Activated CD8-positive, alpha-beta memory T cell treated with anti-CD3 and anti-CD28 coated beads, Interleukin-2, amount 10 ng/mL, durations not matched to agents 7 days and 5 days (primary cell): ENCODE measurements at regions not wholly inside any gene's neighbourhood (a gene's known extent, or its start where the extent isn't known, plus 50 kb on each side); places are given as distances from the start of the nearest gene placed in this dataset.
"Not testable (repeated sequence)": the region's sequence is repeated elsewhere in the genome, so short reads cannot be mapped to it uniquely, and the experiment has no call there.

Source experiments
- ATAC-seq: fragments of 150-1000 bp; cut with Tn5 transposase; one replicate; pipeline ENCODE4 v1.10.0; 2021; ENCODE audit warnings: moderate library complexity
- CTCF ChIA-PET: fragments of 350-600 bp; sonication (Branson Sonifier 250); formaldehyde crosslinking; loops from one replicate; lab custom pipeline; 2021; ENCODE audit warnings: antibody characterized with exemption; lab: Charles Lee
- DNase-seq: peaks from one replicate; pipeline ENCODE4 v3.0.0-alpha.2; 2020
- H3K27ac Mint-ChIP-seq: one replicate; pipeline ENCODE4 v1.8.0; 2021; ENCODE audit warnings: mild to moderate bottlenecking, mixed read lengths
- H3K27me3 Mint-ChIP-seq: one replicate; pipeline ENCODE4 v1.8.0; 2021; ENCODE audit warnings: mixed read lengths
- H3K36me3 Mint-ChIP-seq: one replicate; pipeline ENCODE4 v1.8.0; 2021; ENCODE audit warnings: mild to moderate bottlenecking, mixed read lengths
- H3K4me1 Mint-ChIP-seq: one replicate; pipeline ENCODE4 v1.8.0; 2021; ENCODE audit warnings: mixed read lengths
- H3K4me3 Mint-ChIP-seq: one replicate; pipeline ENCODE4 v1.8.0; 2021; ENCODE audit warnings: mild to moderate bottlenecking, moderate library complexity, mixed read lengths
- H3K9me3 Mint-ChIP-seq: one replicate; pipeline ENCODE4 v1.8.0; 2022; ENCODE audit warnings: low read depth, mixed read lengths

- Mint-ChIP-seq H3K4me3 (no peak overlapping the region), H3K36me3 (no peaks in the 10 kb centered on the region), H3K27ac (no peak overlapping the region), H3K27me3 (peaks cover 7% of the 10 kb centered on the region), H3K4me1 (no peaks in the 10 kb centered on the region), H3K9me3 (peaks cover 3% of the 10 kb centered on the region)
- CTCF ChIA-PET, result no interaction called here
- DNase-seq (no peak), ATAC-seq (no peak)
Measured at GRCh38 chr12:91455321-91455720, 272.7 kb upstream of the DCN start.

GRCh38 chr12:91454179-91454578 is 271.6 kb upstream of the DCN start:
- H3K4me1 Mint-ChIP-seq, result no peaks in the 10 kb centered on the region
- CTCF ChIA-PET, result no interaction called here
- DNase-seq, result no peak
- ATAC-seq, result no peak
- no peak overlapping the region for H3K27ac Mint-ChIP-seq
- peaks cover 7% of the 10 kb centered on the region for H3K27me3 Mint-ChIP-seq
- H3K36me3 Mint-ChIP-seq, result no peaks in the 10 kb centered on the region
- peaks cover 3% of the 10 kb centered on the region for H3K9me3 Mint-ChIP-seq
- no peak overlapping the region for H3K4me3 Mint-ChIP-seq

- H3K9me3 Mint-ChIP-seq, H3K4me1 Mint-ChIP-seq, ATAC-seq, CTCF ChIA-PET, H3K27me3 Mint-ChIP-seq, DNase-seq, H3K36me3 Mint-ChIP-seq, H3K4me3 Mint-ChIP-seq, H3K27ac Mint-ChIP-seq: not testable (repeated sequence)
Measured at GRCh38 chr12:91452464-91452863, 269.8 kb upstream of the DCN start.

- H3K27me3 Mint-ChIP-seq, result peaks cover 2% of the 10 kb centered on the region
- no peak for ATAC-seq
- no peaks in the 10 kb centered on the region for H3K36me3 Mint-ChIP-seq
- peaks cover 6% of the 10 kb centered on the region for H3K4me1 Mint-ChIP-seq
- H3K9me3 Mint-ChIP-seq, result no peaks in the 10 kb centered on the region
- CTCF ChIA-PET, result interaction anchor here (0.6 kb wide), 1 partner anchor 774 kb away, joined by 3 read pairs; no protein-coding TSS in a partner anchor
- no peak overlapping the region for H3K27ac Mint-ChIP-seq
- no peak for DNase-seq
- H3K4me3 Mint-ChIP-seq, result no peak overlapping the region
Measured at GRCh38 chr12:91441993-91442952, 259.7 kb upstream of the DCN start.

DNA sequence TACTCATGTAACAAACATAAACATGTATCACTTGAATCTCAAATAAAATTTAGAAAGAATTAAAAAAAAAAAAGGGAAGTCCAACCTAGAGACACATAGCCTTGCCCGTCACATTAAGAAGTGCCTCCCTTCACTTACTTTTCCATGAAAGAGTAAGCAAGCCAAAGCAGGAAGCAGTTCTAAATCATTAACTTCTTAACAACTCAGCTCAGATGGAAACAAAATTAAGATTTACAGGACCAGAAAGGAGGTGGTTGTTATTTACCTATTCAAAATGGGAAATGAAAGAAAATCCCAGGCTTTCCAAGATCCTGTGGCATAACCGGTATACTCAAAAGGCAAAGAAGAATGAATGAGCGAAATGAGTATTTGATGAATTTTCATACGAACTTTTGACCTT is 258.6 kb upstream of the DCN start:
- no peaks in the 10 kb centered on the region for H3K9me3 Mint-ChIP-seq
- H3K27ac Mint-ChIP-seq, result no peak overlapping the region
- peaks cover 6% of the 10 kb centered on the region for H3K4me1 Mint-ChIP-seq
- no peak overlapping the region for H3K4me3 Mint-ChIP-seq
- H3K36me3 Mint-ChIP-seq, result no peaks in the 10 kb centered on the region
- ATAC-seq, result no peak
- no peak for DNase-seq
- H3K27me3 Mint-ChIP-seq, result peaks cover 2% of the 10 kb centered on the region
- CTCF ChIA-PET, result no interaction called here

- Mint-ChIP-seq H3K36me3 (no peaks in the 10 kb centered on the region), H3K4me3 (no peak overlapping the region), H3K9me3 (no peaks in the 10 kb centered on the region), H3K27ac (no peak overlapping the region), H3K4me1 (peaks cover 11% of the 10 kb centered on the region), H3K27me3 (no peaks in the 10 kb centered on the region)
- DNase-seq (no peak), ATAC-seq (no peak)
- CTCF ChIA-PET, result no interaction called here
Measured at GRCh38 chr12:91434081-91434480, 251.5 kb upstream of the DCN start.

DNA sequence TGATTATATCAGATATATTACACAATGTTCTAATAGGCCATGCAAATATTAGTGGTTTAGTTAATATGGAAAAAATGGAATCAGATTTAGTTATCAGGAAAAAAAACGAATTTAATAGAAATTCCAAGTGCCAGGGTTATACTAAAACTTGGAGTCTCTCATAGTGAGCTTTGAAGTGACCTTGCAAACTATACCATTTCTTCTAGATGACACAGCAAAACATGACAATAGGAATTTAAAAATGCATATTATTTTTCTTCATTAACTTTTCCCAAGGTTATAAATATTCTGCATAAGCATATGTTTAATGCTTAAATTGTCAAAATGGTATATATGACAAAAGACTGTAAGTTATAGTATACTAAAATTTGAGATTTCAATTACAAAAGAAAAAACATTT is 250.1 kb upstream of the DCN start:
- ATAC-seq, result no peak
- H3K27me3 Mint-ChIP-seq, result no peaks in the 10 kb centered on the region
- H3K27ac Mint-ChIP-seq, result no peak overlapping the region
- no peak for DNase-seq
- no peaks in the 10 kb centered on the region for H3K9me3 Mint-ChIP-seq
- peaks cover 5% of the 10 kb centered on the region for H3K4me1 Mint-ChIP-seq
- no peaks in the 10 kb centered on the region for H3K36me3 Mint-ChIP-seq
- CTCF ChIA-PET, result no interaction called here
- no peak overlapping the region for H3K4me3 Mint-ChIP-seq

DNA sequence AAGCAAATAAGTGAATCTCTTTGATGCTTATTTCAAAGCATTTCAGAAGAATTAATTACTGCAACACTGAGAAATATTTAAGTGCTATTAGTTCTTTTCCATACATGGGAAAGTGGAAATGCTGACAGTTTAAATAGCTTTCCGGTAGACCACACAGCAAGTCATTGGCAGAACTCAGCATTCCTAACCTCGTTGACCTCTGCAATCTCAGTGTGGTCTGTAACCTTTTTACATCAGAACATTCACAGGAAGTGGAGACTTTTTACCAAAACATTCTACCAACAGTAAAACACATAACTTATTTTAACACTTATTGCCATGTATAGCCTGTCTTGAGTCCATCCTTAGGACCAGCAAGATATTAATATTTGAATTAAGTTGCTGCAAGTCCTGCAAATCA is 249.5 kb upstream of the DCN start:
- CTCF ChIA-PET, result no interaction called here
- Mint-ChIP-seq H3K9me3 (no peaks in the 10 kb centered on the region), H3K27ac (no peak overlapping the region), H3K27me3 (no peaks in the 10 kb centered on the region), H3K4me3 (no peak overlapping the region), H3K4me1 (peaks cover 5% of the 10 kb centered on the region), H3K36me3 (no peaks in the 10 kb centered on the region)
- ATAC-seq (no peak), DNase-seq (no peak)

DNA sequence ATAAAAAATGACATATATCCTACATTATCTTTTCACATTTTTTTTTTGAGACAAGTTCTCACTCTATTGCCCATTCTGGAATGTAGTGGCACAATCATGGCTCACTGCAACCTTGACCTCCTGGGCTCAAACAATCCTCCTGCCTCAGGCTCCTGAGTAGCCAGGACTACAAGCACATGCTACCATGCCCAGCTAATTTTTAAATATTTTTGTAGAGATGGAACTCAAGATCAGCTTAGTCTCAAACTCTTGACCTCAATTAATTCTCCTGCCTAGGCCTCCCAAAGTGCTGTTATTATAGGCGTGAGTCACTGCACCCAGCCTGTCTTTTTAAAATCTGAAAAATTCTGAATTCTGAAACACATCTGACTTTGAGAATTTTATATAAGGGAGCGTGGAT is 241.9 kb upstream of the DCN start:
- H3K4me1 Mint-ChIP-seq, result no peaks in the 10 kb centered on the region
- no peak overlapping the region for H3K27ac Mint-ChIP-seq
- H3K27me3 Mint-ChIP-seq, result peaks cover 2% of the 10 kb centered on the region
- no peak for ATAC-seq
- no peak overlapping the region for H3K4me3 Mint-ChIP-seq
- no peaks in the 10 kb centered on the region for H3K36me3 Mint-ChIP-seq
- CTCF ChIA-PET, result no interaction called here
- no peak for DNase-seq
- no peaks in the 10 kb centered on the region for H3K9me3 Mint-ChIP-seq

GRCh38 chr12:91423693-91424050 is 241.1 kb upstream of the DCN start:
- CTCF ChIA-PET, result interaction anchor here (0.9 kb wide), 1 partner anchor 42 kb away, joined by 3 read pairs; no protein-coding TSS in a partner anchor
- H3K9me3 Mint-ChIP-seq, result no peaks in the 10 kb centered on the region
- H3K36me3 Mint-ChIP-seq, result no peaks in the 10 kb centered on the region
- DNase-seq (no peak), ATAC-seq (no peak)
- H3K4me3 Mint-ChIP-seq, result no peak overlapping the region
- H3K27ac Mint-ChIP-seq, result no peak overlapping the region
- peaks cover 2% of the 10 kb centered on the region for H3K27me3 Mint-ChIP-seq
- no peaks in the 10 kb centered on the region for H3K4me1 Mint-ChIP-seq

DNA sequence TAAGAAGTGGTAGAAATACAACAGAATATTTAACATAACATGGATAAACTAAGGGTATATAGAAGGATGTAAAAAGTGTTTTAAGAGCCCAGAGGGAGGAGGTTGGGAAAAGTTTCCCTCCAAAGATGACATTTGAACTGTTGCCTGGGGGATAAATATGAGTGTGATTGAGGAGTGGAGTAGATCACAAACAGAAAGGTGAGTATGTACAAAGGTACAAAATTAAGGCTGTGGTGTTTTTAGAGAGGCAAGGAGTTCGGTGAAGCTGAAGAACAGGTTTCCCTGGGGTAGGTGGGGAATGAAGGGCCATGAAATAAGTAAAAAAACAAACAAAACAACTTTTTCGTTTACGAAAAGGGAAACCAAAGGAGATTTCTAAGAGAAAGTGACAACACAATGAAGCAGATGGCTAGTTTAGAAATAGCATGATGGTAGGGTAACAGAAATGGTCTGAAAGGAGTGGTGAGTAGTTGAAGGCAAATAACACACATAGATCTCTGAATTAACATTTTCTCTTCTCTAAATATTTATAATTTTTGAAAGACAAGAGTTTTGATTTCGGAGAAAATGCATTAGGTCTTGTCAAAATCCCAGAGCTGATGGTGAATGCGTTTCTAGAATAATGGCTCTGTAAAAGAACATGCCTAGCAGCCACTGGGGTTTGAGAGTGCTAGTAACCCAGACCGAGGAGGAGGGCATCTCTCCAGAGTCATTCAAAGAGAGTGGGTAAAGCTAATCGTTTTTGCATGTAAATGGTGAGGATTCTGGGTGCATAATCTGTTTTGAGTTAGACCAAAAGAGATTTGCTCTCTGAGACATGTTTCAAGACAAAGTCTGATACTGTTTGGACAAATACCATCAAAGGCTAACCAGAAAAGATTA is 240.4 kb upstream of the DCN start:
- H3K36me3 Mint-ChIP-seq, result no peaks in the 10 kb centered on the region
- H3K27ac Mint-ChIP-seq, result no peak overlapping the region
- no peaks in the 10 kb centered on the region for H3K9me3 Mint-ChIP-seq
- H3K4me3 Mint-ChIP-seq, result no peak overlapping the region
- DNase-seq (no peak), ATAC-seq (no peak)
- peaks cover 2% of the 10 kb centered on the region for H3K27me3 Mint-ChIP-seq
- H3K4me1 Mint-ChIP-seq, result no peaks in the 10 kb centered on the region
- CTCF ChIA-PET, result interaction anchor here (0.9 kb wide), 1 partner anchor 41 kb away, joined by 3 read pairs; no protein-coding TSS in a partner anchor

- CTCF ChIA-PET, result no interaction called here
- no peak overlapping the region for H3K4me3 Mint-ChIP-seq
- peaks cover 2% of the 10 kb centered on the region for H3K27me3 Mint-ChIP-seq
- no peaks in the 10 kb centered on the region for H3K9me3 Mint-ChIP-seq
- DNase-seq (no peak), ATAC-seq (no peak)
- no peak overlapping the region for H3K27ac Mint-ChIP-seq
- H3K36me3 Mint-ChIP-seq, result no peaks in the 10 kb centered on the region
- H3K4me1 Mint-ChIP-seq, result no peaks in the 10 kb centered on the region
Measured at GRCh38 chr12:91422127-91422526, 239.5 kb upstream of the DCN start.

GRCh38 chr12:91419809-91420208 is 237.2 kb upstream of the DCN start:
- ATAC-seq (no peak), DNase-seq (no peak)
- CTCF ChIA-PET, result no interaction called here
- Mint-ChIP-seq H3K36me3 (no peaks in the 10 kb centered on the region), H3K27ac (no peak overlapping the region), H3K9me3 (no peaks in the 10 kb centered on the region), H3K4me1 (no peaks in the 10 kb centered on the region), H3K4me3 (no peak overlapping the region), H3K27me3 (peaks cover 4% of the 10 kb centered on the region)
